Liver (tissue), 2 donors: ENCODE measurements at regions not wholly inside any gene's neighbourhood (a gene's known extent, or its start where the extent isn't known, plus 50 kb on each side); places are given as distances from the start of the nearest gene placed in this dataset.

Experiments
- CTCF ChIP-seq: fragments of 150-350 bp; IDR thresholded peaks from 2 replicates; pipeline ENCODE4 v1.5.1; 2017; ENCODE audit warnings: improper control_type of control experiment, low read depth, low read length; ENCODE audit not compliant: missing input control
- YY1 ChIP-seq: IDR thresholded peaks from 2 replicates; pipeline ENCODE4 v1.6.1; 2016; ENCODE audit warnings: antibody characterized with exemption, mild to moderate bottlenecking
- TF ChIP-seq, protein P1 (sequence below): IDR thresholded peaks from 2 replicates; pipeline ENCODE4 v1.6.1; 2016; ENCODE audit warnings: antibody characterized with exemption, mild to moderate bottlenecking
- donor health status: healthy.

GRCh38 chr20:11086970-11087369 lies 413.2 kb upstream of the JAG1 start:
- TF ChIP-seq CTCF (no peak), YY1 (no peak)
- TF ChIP-seq, protein P1, sequence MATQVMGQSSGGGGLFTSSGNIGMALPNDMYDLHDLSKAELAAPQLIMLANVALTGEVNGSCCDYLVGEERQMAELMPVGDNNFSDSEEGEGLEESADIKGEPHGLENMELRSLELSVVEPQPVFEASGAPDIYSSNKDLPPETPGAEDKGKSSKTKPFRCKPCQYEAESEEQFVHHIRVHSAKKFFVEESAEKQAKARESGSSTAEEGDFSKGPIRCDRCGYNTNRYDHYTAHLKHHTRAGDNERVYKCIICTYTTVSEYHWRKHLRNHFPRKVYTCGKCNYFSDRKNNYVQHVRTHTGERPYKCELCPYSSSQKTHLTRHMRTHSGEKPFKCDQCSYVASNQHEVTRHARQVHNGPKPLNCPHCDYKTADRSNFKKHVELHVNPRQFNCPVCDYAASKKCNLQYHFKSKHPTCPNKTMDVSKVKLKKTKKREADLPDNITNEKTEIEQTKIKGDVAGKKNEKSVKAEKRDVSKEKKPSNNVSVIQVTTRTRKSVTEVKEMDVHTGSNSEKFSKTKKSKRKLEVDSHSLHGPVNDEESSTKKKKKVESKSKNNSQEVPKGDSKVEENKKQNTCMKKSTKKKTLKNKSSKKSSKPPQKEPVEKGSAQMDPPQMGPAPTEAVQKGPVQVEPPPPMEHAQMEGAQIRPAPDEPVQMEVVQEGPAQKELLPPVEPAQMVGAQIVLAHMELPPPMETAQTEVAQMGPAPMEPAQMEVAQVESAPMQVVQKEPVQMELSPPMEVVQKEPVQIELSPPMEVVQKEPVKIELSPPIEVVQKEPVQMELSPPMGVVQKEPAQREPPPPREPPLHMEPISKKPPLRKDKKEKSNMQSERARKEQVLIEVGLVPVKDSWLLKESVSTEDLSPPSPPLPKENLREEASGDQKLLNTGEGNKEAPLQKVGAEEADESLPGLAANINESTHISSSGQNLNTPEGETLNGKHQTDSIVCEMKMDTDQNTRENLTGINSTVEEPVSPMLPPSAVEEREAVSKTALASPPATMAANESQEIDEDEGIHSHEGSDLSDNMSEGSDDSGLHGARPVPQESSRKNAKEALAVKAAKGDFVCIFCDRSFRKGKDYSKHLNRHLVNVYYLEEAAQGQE, result no peak
